IPS-15b (cell line): ENCODE measurements at regions not wholly inside any gene's neighbourhood (a gene's known extent, or its start where the extent isn't known, plus 50 kb on each side); places are given as distances from the start of the nearest gene placed in this dataset.

ENCODE experiments used
- H3K27me3 ChIP-seq: one replicate; pipeline ENCODE4 v1.6.1; 2013; ENCODE audit warnings: low read length; ENCODE audit not compliant: control insufficient read depth, insufficient read depth
- H3K36me3 ChIP-seq: one replicate; pipeline ENCODE4 v1.6.1; 2013; ENCODE audit warnings: low read length; ENCODE audit not compliant: control insufficient read depth, insufficient read depth
- H3K4me1 ChIP-seq: one replicate; pipeline ENCODE4 v1.6.1; 2013; ENCODE audit warnings: mild to moderate bottlenecking, low read length; ENCODE audit not compliant: control insufficient read depth, insufficient read depth
- H3K4me3 ChIP-seq: one replicate; pipeline ENCODE4 v1.5.1; 2013; ENCODE audit warnings: low read depth, low read length
- H3K9ac ChIP-seq: one replicate; pipeline ENCODE4 v1.6.1; 2013; ENCODE audit warnings: low read depth, mild to moderate bottlenecking, low read length
- H3K9me3 ChIP-seq: one replicate; pipeline ENCODE4 v1.6.1; 2013; ENCODE audit warnings: mild to moderate bottlenecking, low read length; ENCODE audit not compliant: control insufficient read depth, insufficient read depth

DNA sequence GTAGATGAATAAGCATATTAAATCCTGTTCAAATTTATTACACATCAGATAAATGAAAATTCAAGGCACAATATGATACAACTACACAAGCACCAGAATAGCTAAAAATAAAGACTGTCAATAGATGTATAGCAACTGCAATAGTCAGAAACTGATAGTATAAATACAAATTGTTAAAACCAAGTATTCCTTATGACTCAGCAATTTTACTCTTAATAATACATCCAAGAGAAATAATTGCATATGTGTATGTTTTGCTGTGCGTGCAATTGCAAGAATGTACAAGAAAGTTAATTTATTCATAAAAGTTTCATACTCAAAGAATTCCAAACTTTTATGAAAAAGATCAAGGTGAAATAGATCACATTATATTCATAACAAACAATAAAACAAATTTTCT is 1338.1 kb downstream of the OLFM4 start:
- H3K27me3 ChIP-seq: no peaks in the 10 kb centered on the region
- no peaks in the 10 kb centered on the region for H3K9me3 ChIP-seq
- H3K4me3 ChIP-seq: no peak overlapping the region
- no peaks in the 10 kb centered on the region for H3K4me1 ChIP-seq
- no peaks in the 10 kb centered on the region for H3K36me3 ChIP-seq
- H3K9ac ChIP-seq: no peak overlapping the region

DNA sequence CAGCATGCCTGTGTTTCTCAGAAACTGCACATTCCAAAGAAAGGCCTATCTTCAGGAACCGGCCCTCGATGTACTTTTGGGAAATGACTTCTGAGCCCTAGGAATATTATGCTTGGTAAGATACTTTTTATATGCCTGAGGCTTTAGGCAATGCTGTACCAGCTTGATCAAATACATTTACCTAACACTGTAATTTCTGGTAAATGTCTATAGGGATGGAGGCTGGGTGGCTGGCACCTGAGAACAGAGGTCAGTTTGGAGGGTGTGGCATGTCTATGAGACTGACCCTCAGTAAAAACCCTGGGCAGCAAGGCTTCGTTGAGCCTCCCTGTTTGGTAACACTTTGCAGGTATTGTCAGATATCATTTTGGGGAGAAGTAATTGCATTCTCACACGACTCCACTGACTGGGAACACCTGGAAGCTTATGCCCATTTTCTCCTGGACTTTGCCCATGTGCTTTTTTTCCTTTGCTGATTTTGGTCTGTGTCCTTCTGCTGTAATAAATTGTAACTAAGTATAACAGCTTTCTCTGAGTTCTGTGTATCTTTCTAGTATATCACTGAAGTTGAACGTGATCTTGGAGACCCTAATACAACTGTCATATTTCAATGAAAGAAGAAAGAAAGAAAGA is 1339.1 kb downstream of the OLFM4 start:
- Histone ChIP-seq H3K9ac (no peak overlapping the region), H3K4me1 (no peaks in the 10 kb centered on the region), H3K27me3 (no peaks in the 10 kb centered on the region), H3K9me3 (no peaks in the 10 kb centered on the region), H3K4me3 (no peak overlapping the region), H3K36me3 (no peaks in the 10 kb centered on the region)

GRCh38 chr13:54368387-54368786 is 1339.8 kb downstream of the OLFM4 start:
- H3K36me3 ChIP-seq: no peaks in the 10 kb centered on the region

DNA sequence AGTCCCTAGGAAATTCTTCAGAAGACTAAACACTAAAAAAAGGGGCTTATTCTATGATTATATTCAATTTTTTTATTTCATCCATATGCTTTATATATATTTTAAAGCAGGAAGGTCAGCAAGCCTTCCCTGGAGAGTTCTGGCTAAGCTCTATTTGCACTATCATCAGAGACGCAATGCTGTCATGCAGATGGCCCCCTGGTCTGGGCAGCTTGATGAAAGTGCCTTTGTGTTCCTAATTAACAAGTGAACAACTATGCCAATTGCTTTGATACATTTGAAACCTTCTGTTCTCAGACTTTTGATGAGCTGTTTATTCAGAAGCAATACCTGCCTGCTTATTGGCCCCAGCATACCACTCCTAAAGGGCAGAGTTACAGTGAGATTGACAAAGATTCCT is 1344.6 kb downstream of the OLFM4 start:
- Histone ChIP-seq H3K4me1 (peaks cover 21% of the 10 kb centered on the region), H3K36me3 (no peaks in the 10 kb centered on the region), H3K9me3 (no peaks in the 10 kb centered on the region), H3K4me3 (no peak overlapping the region), H3K27me3 (no peaks in the 10 kb centered on the region), H3K9ac (no peak overlapping the region)

More at GRCh38 chr13:54368387-54368786, 1339.8 kb downstream of the OLFM4 start:
- H3K27me3 ChIP-seq: no peaks in the 10 kb centered on the region
- H3K4me1 ChIP-seq: peaks cover 5% of the 10 kb centered on the region
- no peak overlapping the region for H3K9ac ChIP-seq
- no peak overlapping the region for H3K4me3 ChIP-seq
- H3K9me3 ChIP-seq: no peaks in the 10 kb centered on the region

DNA sequence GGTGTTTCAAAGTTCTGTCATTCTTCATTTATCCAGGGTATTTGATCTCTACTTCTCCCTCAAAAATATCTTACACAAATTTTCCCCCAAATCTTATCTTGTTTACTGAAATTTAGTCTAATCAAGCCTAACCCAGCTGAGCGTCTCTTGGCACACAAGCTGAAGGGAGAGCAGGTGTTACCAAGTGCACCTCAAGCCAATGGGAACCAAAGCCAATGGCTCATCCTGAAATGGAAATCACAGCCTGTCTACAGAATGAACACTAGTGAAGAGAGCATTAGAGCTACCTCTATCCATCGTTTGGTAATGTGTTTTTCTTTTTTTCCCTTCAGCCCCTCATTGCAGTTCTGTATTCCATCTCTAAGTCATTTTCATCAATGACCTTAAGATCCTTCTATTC is 1350.8 kb downstream of the OLFM4 start:
- Histone ChIP-seq H3K9ac (no peak overlapping the region), H3K36me3 (no peaks in the 10 kb centered on the region)

DNA sequence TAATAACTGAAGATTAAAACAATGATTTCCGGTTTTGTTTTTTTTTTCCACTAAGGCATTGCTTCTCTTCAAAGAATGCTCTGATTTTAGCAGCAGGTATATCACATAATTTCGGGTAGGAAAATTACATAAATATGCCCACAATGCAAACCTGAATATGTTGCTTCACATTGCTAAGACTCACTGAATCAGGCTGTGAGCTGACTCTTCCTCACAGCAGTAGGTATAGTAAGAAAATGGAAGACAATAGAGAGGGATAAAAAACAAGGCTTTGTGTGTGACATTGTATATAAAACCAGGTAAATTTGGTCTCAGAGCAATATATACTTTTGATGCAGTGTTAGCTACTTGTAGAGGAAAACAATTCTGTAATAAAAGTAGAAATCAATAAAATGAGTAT is 1355.0 kb downstream of the OLFM4 start:
- H3K9me3 ChIP-seq: no peaks in the 10 kb centered on the region

More for the DNA sequence above, 1350.8 kb downstream of the OLFM4 start:
- Histone ChIP-seq H3K4me1 (peaks cover 21% of the 10 kb centered on the region), H3K4me3 (no peak overlapping the region), H3K9me3 (no peaks in the 10 kb centered on the region), H3K27me3 (peaks cover 8% of the 10 kb centered on the region)

GRCh38 chr13:54387625-54388024 is 1359.0 kb downstream of the OLFM4 start:
- peaks cover 71% of the 10 kb centered on the region for H3K27me3 ChIP-seq
- no peak overlapping the region for H3K9ac ChIP-seq
- no peak overlapping the region for H3K4me3 ChIP-seq
- H3K9me3 ChIP-seq: no peaks in the 10 kb centered on the region
- H3K4me1 ChIP-seq: peaks cover 12% of the 10 kb centered on the region
- H3K36me3 ChIP-seq: no peaks in the 10 kb centered on the region

More for the DNA sequence above, 1355.0 kb downstream of the OLFM4 start:
- no peak overlapping the region for H3K4me3 ChIP-seq
- peaks cover 48% of the 10 kb centered on the region for H3K27me3 ChIP-seq
- H3K36me3 ChIP-seq: no peaks in the 10 kb centered on the region
- no peak overlapping the region for H3K9ac ChIP-seq
- H3K4me1 ChIP-seq: peaks cover 19% of the 10 kb centered on the region

GRCh38 chr13:54390841-54391240 is 1362.2 kb downstream of the OLFM4 start:
- Histone ChIP-seq H3K27me3 (peaks cover 49% of the 10 kb centered on the region), H3K9ac (no peak overlapping the region), H3K4me3 (no peak overlapping the region), H3K9me3 (no peaks in the 10 kb centered on the region), H3K4me1 (peaks cover 9% of the 10 kb centered on the region), H3K36me3 (no peaks in the 10 kb centered on the region)

- no peaks in the 10 kb centered on the region for H3K9me3 ChIP-seq
Observed at GRCh38 chr13:54394085-54394700, 1365.6 kb downstream of the OLFM4 start.

GRCh38 chr13:54394908-54395307 is 1366.3 kb downstream of the OLFM4 start:
- Histone ChIP-seq H3K36me3 (no peaks in the 10 kb centered on the region), H3K4me1 (peaks cover 6% of the 10 kb centered on the region), H3K27me3 (peaks cover 11% of the 10 kb centered on the region), H3K9me3 (no peaks in the 10 kb centered on the region), H3K9ac (no peak overlapping the region), H3K4me3 (no peak overlapping the region)

More at GRCh38 chr13:54394085-54394700, 1365.6 kb downstream of the OLFM4 start:
- Histone ChIP-seq H3K4me3 (no peak overlapping the region), H3K27me3 (peaks cover 17% of the 10 kb centered on the region), H3K4me1 (peaks cover 6% of the 10 kb centered on the region), H3K9ac (no peak overlapping the region), H3K36me3 (no peaks in the 10 kb centered on the region)

- no peaks in the 10 kb centered on the region for H3K36me3 ChIP-seq
- H3K4me3 ChIP-seq: no peak overlapping the region
- no peaks in the 10 kb centered on the region for H3K27me3 ChIP-seq
Observed at GRCh38 chr13:54402495-54402894, 1373.9 kb downstream of the OLFM4 start.

GRCh38 chr13:54415753-54416366 is 1387.2 kb downstream of the OLFM4 start:
- H3K4me1 ChIP-seq: no peaks in the 10 kb centered on the region
- H3K36me3 ChIP-seq: no peaks in the 10 kb centered on the region
- H3K27me3 ChIP-seq: no peaks in the 10 kb centered on the region
- no peak overlapping the region for H3K9ac ChIP-seq
- H3K9me3 ChIP-seq: no peaks in the 10 kb centered on the region
- H3K4me3 ChIP-seq: no peak overlapping the region

More at GRCh38 chr13:54402495-54402894, 1373.9 kb downstream of the OLFM4 start:
- Histone ChIP-seq H3K4me1 (no peaks in the 10 kb centered on the region), H3K9ac (no peak overlapping the region), H3K9me3 (no peaks in the 10 kb centered on the region)
